ENCODE measurements at regions not wholly inside any gene's neighbourhood (a gene's known extent, or its start where the extent isn't known, plus 50 kb on each side); places are given as distances from the start of the nearest gene placed in this dataset.

DNA sequence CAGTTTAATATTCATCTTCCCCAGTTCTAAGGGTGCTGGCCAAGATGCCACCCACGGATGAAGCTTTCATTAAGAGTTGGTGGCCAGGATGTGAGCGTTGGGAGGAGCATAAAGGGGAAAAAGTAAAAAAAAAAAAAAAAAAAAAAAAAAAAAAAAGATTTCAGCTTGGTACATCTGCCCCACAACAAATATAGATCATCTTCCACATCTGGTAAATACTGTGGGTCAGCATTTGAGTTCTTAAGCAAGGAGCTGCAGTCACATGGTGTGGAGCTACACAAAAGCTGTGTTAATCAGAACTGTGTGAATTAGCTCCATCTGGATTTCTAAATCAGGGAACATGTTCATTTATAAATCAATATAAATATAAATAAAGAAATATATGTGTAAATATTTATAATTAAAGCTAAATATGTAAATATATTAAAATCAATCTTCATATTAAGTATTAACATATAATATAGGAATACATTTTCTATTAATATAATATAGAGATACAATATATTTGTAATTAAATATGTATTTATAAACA is 262.3 kb downstream of the NUAK1 start:
- H2AFZ ChIP-seq (ENCODE audit: low read depth, low read length, poor library complexity, severe bottlenecking) = no peak overlapping the region
- intact Hi-C loops (cut with micrococcal nuclease) = no loop called here
- CTCF ChIA-PET = no interaction called here

More for the DNA sequence above, 262.3 kb downstream of the NUAK1 start:
- Histone ChIP-seq H3K36me3 (ENCODE audit: control insufficient read depth in 1 of 2, insufficient read depth in 2 of 2, low read length in 2 of 2) (no peaks in the 10 kb centered on the region), H3K4me2 (ENCODE audit: low read length) (no peak overlapping the region), H3K9me3 (ENCODE audit: control insufficient read depth in 1 of 2, insufficient read depth in 1 of 2, low read depth in 1 of 2, low read length in 2 of 2) (no peaks in the 10 kb centered on the region), H3K79me2 (ENCODE audit: insufficient read depth, low read length) (no peaks in the 10 kb centered on the region), H3K4me3 (replicated peaks in 1 of 2; ENCODE audit: low read depth in 1 of 2, low read length in 2 of 2) (no peak overlapping the region), H4K20me1 (ENCODE audit: insufficient read depth) (no peaks in the 10 kb centered on the region), H3K4me1 (ENCODE audit: control insufficient read depth in 1 of 2, insufficient read depth in 2 of 2, low read length in 2 of 2) (no peaks in the 10 kb centered on the region), H3K27ac (ENCODE audit: low read depth, low read length) (no peak overlapping the region), H3K9me2 (ENCODE audit: insufficient read depth) (no peaks in the 10 kb centered on the region), H3K9ac (ENCODE audit: low read length) (no peak overlapping the region), H3K27me3 (ENCODE audit: insufficient read depth, low read length) (peaks cover 10% of the 10 kb centered on the region)
- ChIA-PET RAD21 (ENCODE audit: low non-redundant PET in 1 of 2, low total read pairs in 2 of 2, uncharacterized antibody in 2 of 2, unreplicated experiment in 2 of 2) (no interaction called here), POLR2A (no interaction called here)
- no TSS peak for BruUV-seq (replicated peaks)
- TF ChIP-seq ELF1 (IDR thresholded peaks at IDR 0.05; ENCODE audit: borderline replicate concordance, low read depth) (no peak), SIN3A (IDR thresholded peaks at IDR 0.05; ENCODE audit: low read depth) (no peak), SRF (IDR thresholded peaks at IDR 0.05; ENCODE audit: low read depth) (no peak), CTCF (IDR thresholded peaks at IDR 0.05 in 2 of 3, conservative IDR thresholded peaks at IDR 0.05 in 1 of 3; ENCODE audit: borderline replicate concordance in 1 of 3, insufficient read depth in 1 of 3, low read depth in 2 of 3, low read length in 2 of 3) (no peak), POLR2AphosphoS5 (IDR thresholded peaks at IDR 0.05; ENCODE audit: low read depth, low read length) (no peak), ZFX (IDR thresholded peaks at IDR 0.05) (no peak), JUND (IDR thresholded peaks at IDR 0.05) (no peak), RAD21 (IDR thresholded peaks at IDR 0.05; ENCODE audit: low read depth) (no peak), CBX3 (IDR thresholded peaks at IDR 0.05; ENCODE audit: low read depth) (no peak), YY1 (IDR thresholded peaks at IDR 0.05; ENCODE audit: extremely low read depth, insufficient replicate concordance, low read depth, low read length) (no peak), FOSL1 (IDR thresholded peaks at IDR 0.05; ENCODE audit: low read depth) (no peak), REST (IDR thresholded peaks at IDR 0.05; ENCODE audit: low read depth) (no peak), TCF7L2 (IDR thresholded peaks at IDR 0.05; ENCODE audit: borderline replicate concordance, extremely low read depth, insufficient read depth, insufficient read length) (no peak), ZBTB33 (IDR thresholded peaks at IDR 0.05; ENCODE audit: extremely low read depth, insufficient replicate concordance, low read length) (no peak), EZH2phosphoT487 (IDR thresholded peaks at IDR 0.05; ENCODE audit: borderline replicate concordance) (no peak), POLR2A (IDR thresholded peaks at IDR 0.05; ENCODE audit: borderline replicate concordance, extremely low read depth, insufficient read depth, insufficient read length) (no peak)
- no peak for DNase-seq (ENCODE audit: low read depth, low spot score)
- ATAC-seq = no peak
